HG02973 (cell line): ENCODE measurements at regions not wholly inside any gene's neighbourhood (a gene's known extent, or its start where the extent isn't known, plus 50 kb on each side); places are given as distances from the start of the nearest gene placed in this dataset.

Experiments
- ATAC-seq: cut with Tn5 transposase; IDR thresholded peaks from one replicate; pipeline ENCODE4 v1.9.1; 2021; ENCODE audit warnings: moderate library complexity; ENCODE audit not compliant: unreplicated experiment

DNA sequence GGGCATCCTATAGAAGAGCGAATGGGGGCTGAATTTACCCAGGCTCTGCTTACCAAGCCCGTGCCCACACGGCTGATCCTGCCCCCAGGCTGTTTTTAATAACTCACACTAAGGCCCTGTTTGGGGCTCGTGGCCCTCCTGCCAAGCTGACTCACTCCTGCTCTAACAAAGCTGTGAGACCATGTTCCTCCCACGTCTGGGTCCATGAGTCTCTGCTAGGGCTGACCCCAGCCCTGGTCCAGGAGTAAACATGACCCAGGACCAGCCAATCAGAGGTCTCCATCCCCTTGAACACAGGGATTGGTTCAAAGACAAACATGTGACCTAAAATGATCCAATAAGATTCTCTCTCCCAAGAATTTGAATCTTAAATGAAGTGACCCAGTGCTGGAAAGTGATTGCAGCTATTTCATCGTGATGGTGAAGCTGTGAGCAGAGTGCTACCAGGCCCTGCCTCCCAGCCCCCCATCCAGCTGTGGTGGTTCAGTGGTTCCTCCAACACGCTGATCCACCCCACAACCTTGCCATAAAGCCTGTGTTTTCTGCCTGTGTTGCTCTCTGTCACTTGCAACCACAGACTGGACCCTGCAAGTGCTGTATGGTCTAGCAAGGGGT is 57.2 kb downstream of the C16orf82 start:
- no peak for ATAC-seq

- no peak for ATAC-seq
These were observed 60.6 kb downstream of the C16orf82 start for GRCh38 chr16:27127308-27127707.

DNA sequence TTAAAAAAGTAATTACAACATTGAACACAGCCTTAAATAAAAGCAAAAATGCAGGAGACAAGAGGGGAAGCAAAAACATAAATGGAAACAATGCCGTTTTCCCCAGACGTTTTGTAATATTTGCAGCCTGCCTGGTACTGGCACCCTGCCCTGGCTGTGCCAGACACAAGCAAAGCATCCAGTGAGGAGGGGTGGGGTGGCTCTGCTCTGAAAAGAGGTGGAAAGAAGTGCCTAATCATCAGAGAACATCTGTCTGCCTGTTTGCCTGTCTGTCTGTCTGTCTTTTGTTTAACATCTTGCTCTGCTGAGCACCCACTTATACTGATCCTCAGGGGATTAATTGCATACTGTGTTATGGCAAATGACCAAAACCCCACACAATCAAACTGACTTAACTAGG is 62.7 kb downstream of the C16orf82 start:
- no peak for ATAC-seq

- ATAC-seq = no peak
These were observed 65.1 kb upstream of the KDM8 start for GRCh38 chr16:27138257-27138656.

DNA sequence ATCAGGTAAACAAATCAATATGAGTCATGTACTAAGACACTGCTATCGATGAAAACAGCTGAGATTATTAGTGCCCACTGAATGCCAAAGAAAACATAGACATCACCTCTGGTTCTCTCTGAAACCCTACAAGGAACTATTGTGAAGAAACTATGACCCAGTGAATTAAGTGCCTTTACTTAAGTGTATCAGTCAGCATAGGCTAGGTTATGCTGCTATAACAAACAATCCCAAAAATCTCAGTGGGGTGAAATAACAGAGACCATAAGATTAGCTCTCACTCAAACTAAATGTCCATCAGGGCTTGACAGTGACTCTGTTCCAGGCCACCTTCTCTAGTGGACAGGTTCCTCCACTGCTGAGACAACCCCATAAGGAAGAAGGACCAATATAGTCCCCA is 57.7 kb upstream of the KDM8 start:
- ATAC-seq = no peak

- ATAC-seq = peak; percentile 70
These were observed 53.3 kb upstream of the KDM8 start for GRCh38 chr16:27149986-27150385.

DNA sequence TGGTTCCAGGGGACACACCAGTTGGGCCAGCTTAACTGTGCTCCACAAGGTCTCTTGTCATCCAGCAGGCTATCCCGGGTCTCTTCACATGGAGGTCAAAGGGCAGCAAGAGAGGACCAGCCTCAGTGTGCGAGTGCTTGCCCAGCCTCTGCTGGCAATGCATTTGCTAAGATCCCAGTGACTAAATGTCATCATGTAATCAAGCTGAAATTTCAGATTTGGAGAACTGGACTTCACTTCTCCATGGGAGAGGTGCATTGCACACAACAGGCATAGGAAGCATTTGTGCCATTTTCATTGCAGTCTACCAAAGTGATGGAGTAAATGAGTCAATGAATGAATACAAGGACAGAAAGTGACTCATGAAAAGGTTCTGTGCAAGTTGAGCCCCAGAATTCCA is 51.2 kb upstream of the KDM8 start:
- no peak for ATAC-seq

DNA sequence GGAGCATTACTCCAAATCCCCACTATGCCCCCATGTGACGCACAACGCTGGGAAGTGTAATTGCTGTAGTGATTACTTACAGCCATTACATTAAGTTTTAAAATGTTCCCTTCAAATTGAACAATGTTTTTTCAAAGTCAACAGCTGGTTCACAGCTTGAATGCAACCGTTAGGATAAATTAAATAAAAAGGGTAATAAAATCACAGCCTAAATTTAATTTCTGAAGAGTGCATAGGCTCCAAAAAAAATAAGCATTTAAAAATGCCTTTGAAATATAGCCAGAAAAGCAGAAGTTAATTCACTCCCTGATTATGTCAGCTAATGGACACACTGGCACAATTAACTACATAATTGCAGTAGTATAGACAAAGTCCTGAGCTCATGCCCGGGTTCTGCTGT is 50.5 kb upstream of the KDM8 start:
- ATAC-seq = no peak
